ENCODE measurements at regions not wholly inside any gene's neighbourhood (a gene's known extent, or its start where the extent isn't known, plus 50 kb on each side); places are given as distances from the start of the nearest gene placed in this dataset.

- TF ChIP-seq CTCF (IDR thresholded peaks at IDR 0.05) (no peak), POLR2A (IDR thresholded peaks at IDR 0.05) (no peak)
These were observed 160.9 kb downstream of the C11orf91 start for GRCh38 chr11:33539751-33540150.
